ENCODE measurements at regions not wholly inside any gene's neighbourhood (a gene's known extent, or its start where the extent isn't known, plus 50 kb on each side); places are given as distances from the start of the nearest gene placed in this dataset.

GRCh38 chr17:79374807-79375206 is 236.0 kb downstream of the RBFOX3 start:
- intact Hi-C loops (cut with micrococcal nuclease) (no loop called here), dilution Hi-C loops (cut with MboI; ENCODE audit: extremely low pct_ligation_motif_present, low sequenced_read_pairs) (no loop called here)
- Histone ChIP-seq H3K4me1 (ENCODE audit: control insufficient read depth, extremely low read depth, insufficient read depth, low read length) (no peaks in the 10 kb centered on the region), H3K9me3 (replicated peaks; ENCODE audit: control insufficient read depth, insufficient read depth, low read length) (no peaks in the 10 kb centered on the region), H4K20me1 (replicated peaks; ENCODE audit: control insufficient read depth, extremely low read depth, insufficient read depth, low read length) (no peaks in the 10 kb centered on the region), H3K4me2 (ENCODE audit: insufficient read depth, low read length) (no peak overlapping the region), H3K27ac (ENCODE audit: insufficient read depth, low read depth, low read length) (no peak overlapping the region), H3K9ac (replicated peaks; ENCODE audit: extremely low read depth, insufficient read depth, low read length) (no peak overlapping the region), H3K4me3 (replicated peaks in 1 of 3; ENCODE audit: insufficient read depth in 1 of 3, low read depth in 1 of 3, low read length in 3 of 3) (no peak overlapping the region), H2AFZ (ENCODE audit: low read depth, low read length) (no peak overlapping the region), H3K27me3 (ENCODE audit: control insufficient read depth in 2 of 2, insufficient read depth in 2 of 2, low read length in 2 of 2) (no peaks in the 10 kb centered on the region), H3K9me1 (replicated peaks; ENCODE audit: control insufficient read depth, extremely low read depth, insufficient read depth, low read length) (no peaks in the 10 kb centered on the region), H3K79me2 (ENCODE audit: control insufficient read depth, insufficient read depth, low read length) (no peaks in the 10 kb centered on the region), H3K36me3 (ENCODE audit: control insufficient read depth in 2 of 2, extremely low read depth in 1 of 2, insufficient read depth in 2 of 2, low read length in 2 of 2) (no peaks in the 10 kb centered on the region)
- ChIA-PET CTCF (interaction anchor here (1.0 to 1.7 kb wide), 3 partner anchors 14 to 19 kb away, joined by 3 to 11 read pairs (median 3); no protein-coding TSS in a partner anchor), POLR2A (no interaction called here)
- no TSS peak for BruUV-seq (replicated peaks)
- FAIRE-seq (no peak), DNase-seq (ENCODE audit: low read depth, low spot score) (no peak)
- TF ChIP-seq EZH2 (IDR thresholded peaks at IDR 0.05; ENCODE audit: borderline replicate concordance, low read depth, low read length, severe bottlenecking) (no peak), FOS (IDR thresholded peaks at IDR 0.05; ENCODE audit: borderline replicate concordance, insufficient read depth, low read length) (no peak), POLR2A (IDR thresholded peaks at IDR 0.05; ENCODE audit: low read depth, low read length) (no peak), MAX (IDR thresholded peaks at IDR 0.05; ENCODE audit: insufficient read depth, insufficient read length) (no peak), MYC (IDR thresholded peaks at IDR 0.05; ENCODE audit: low read depth, low read length) (no peak), GATA2 (IDR thresholded peaks at IDR 0.05; ENCODE audit: insufficient read depth, insufficient read length, low read depth, low read length) (no peak), POLR2AphosphoS5 (IDR thresholded peaks at IDR 0.05; ENCODE audit: insufficient read depth, low read depth, low read length) (no peak), JUN (IDR thresholded peaks at IDR 0.05; ENCODE audit: borderline replicate concordance, insufficient read depth, insufficient read length, low read depth) (no peak)
- TF ChIP-seq, protein P1, sequence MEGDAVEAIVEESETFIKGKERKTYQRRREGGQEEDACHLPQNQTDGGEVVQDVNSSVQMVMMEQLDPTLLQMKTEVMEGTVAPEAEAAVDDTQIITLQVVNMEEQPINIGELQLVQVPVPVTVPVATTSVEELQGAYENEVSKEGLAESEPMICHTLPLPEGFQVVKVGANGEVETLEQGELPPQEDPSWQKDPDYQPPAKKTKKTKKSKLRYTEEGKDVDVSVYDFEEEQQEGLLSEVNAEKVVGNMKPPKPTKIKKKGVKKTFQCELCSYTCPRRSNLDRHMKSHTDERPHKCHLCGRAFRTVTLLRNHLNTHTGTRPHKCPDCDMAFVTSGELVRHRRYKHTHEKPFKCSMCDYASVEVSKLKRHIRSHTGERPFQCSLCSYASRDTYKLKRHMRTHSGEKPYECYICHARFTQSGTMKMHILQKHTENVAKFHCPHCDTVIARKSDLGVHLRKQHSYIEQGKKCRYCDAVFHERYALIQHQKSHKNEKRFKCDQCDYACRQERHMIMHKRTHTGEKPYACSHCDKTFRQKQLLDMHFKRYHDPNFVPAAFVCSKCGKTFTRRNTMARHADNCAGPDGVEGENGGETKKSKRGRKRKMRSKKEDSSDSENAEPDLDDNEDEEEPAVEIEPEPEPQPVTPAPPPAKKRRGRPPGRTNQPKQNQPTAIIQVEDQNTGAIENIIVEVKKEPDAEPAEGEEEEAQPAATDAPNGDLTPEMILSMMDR (IDR thresholded peaks at IDR 0.05; ENCODE audit: extremely low read depth in 1 of 2, insufficient read depth in 1 of 2, low read depth in 1 of 2, low read length in 2 of 2) = no peak
